SK-N-SH (cell line): ENCODE measurements at regions not wholly inside any gene's neighbourhood (a gene's known extent, or its start where the extent isn't known, plus 50 kb on each side); places are given as distances from the start of the nearest gene placed in this dataset.

Experiments
- CTCF ChIA-PET: fragments of 300-600, 350-600 bp; formaldehyde crosslinking; extraction: SDS; loops from one replicate; lab custom pipeline; 2021; lab: Yijun Ruan, JAX
- POLR2A ChIA-PET: fragments of 350-600 bp; sonication (Branson Sonifier 250); formaldehyde crosslinking; extraction: SDS; loops from one replicate; lab custom pipeline; 2020; ENCODE audit warnings: antibody characterized with exemption, inconsistent platforms; lab: Yijun Ruan, JAX
- DNase-seq: peaks from one replicate; pipeline ENCODE4 v3.0.0; 2012
- H2AFZ ChIP-seq: fragments of 200-600 bp; sonication (generic); 2 replicates; pipeline ENCODE4 v1.8.1; 2016; ENCODE audit warnings: antibody characterized with exemption, mild to moderate bottlenecking, low read depth
- H3F3A ChIP-seq: fragments of 200-600 bp; sonication (generic); replicated peaks from 2 replicates; pipeline ENCODE3; 2016; ENCODE audit warnings: antibody characterized with exemption, mild to moderate bottlenecking; ENCODE audit not compliant: insufficient read depth
- H3K27ac ChIP-seq, 2 experiments: fragments of 200-500 bp in 1 of 2; fragments of 200-600 bp in 1 of 2; sonication (Bioruptor generic) in 1 of 2; sonication (generic), shearing (Covaris generic) in 1 of 2; 2 replicates each; pipeline versions ENCODE4 v1.5.1 to v1.6.1; 2014 to 2016; ENCODE audit warnings: low read depth in 2 of 2, inconsistent platforms in 1 of 2, low read length in 1 of 2, mild to moderate bottlenecking in 1 of 2, mixed read lengths in 1 of 2
- H3K27me3 ChIP-seq: fragments of 200-600 bp; sonication (generic), shearing (Covaris generic); 2 replicates; pipeline ENCODE4 v1.6.1; 2016; ENCODE audit warnings: mixed run types; ENCODE audit not compliant: insufficient read depth
- H3K36me3 ChIP-seq, 2 experiments: fragments of 200-500 bp in 1 of 2; fragments of 200-600 bp in 1 of 2; sonication (Bioruptor generic) in 1 of 2; sonication (generic) in 1 of 2; replicated peaks in 1 of 2; 2 replicates each; pipeline versions ENCODE3 to v1.5.1; 2014 to 2016; ENCODE audit warnings: low read length in 1 of 2, mild to moderate bottlenecking in 1 of 2; ENCODE audit not compliant: insufficient read depth in 2 of 2, control insufficient read depth in 1 of 2
- H3K4me1 ChIP-seq, 2 experiments: fragments of 200-500 bp in 1 of 2; fragments of 200-600 bp in 1 of 2; sonication (Bioruptor generic) in 1 of 2; sonication (generic), shearing (Covaris generic) in 1 of 2; 2 replicates each; pipeline versions ENCODE4 v1.5.1 to v1.6.1; 2014 to 2016; ENCODE audit warnings: low read depth in 1 of 2, low read length in 1 of 2, mixed run types in 1 of 2; ENCODE audit not compliant: insufficient read depth in 2 of 2, control insufficient read depth in 1 of 2
- H3K4me2 ChIP-seq: fragments of 200-600 bp; sonication (generic), shearing (Covaris generic); 2 replicates; pipeline ENCODE4 v1.6.1; 2017; ENCODE audit warnings: mixed run types
- H3K4me3 ChIP-seq, 2 experiments: fragments of 200-500 bp in 1 of 2; fragments of 200-600 bp in 1 of 2; sonication (Bioruptor generic) in 1 of 2; sonication (generic), shearing (Covaris generic) in 1 of 2; 2 replicates each; pipeline versions ENCODE4 v1.5.1 to v1.8.1; 2014 to 2016; ENCODE audit warnings: low read depth in 2 of 2, inconsistent platforms in 1 of 2, low read length in 1 of 2, mild to moderate bottlenecking in 1 of 2, mixed read lengths in 1 of 2, moderate library complexity in 1 of 2
- H3K79me2 ChIP-seq: fragments of 200-600 bp; sonication (generic); 2 replicates; pipeline ENCODE4 v1.8.1; 2017; ENCODE audit warnings: mild to moderate bottlenecking; ENCODE audit not compliant: insufficient read depth
- H3K9ac ChIP-seq: fragments of 200-600 bp; sonication (generic); 2 replicates; pipeline ENCODE4 v1.6.1; 2017; ENCODE audit warnings: mixed run types
- H3K9me2 ChIP-seq: fragments of 200-600 bp; sonication (generic); 2 replicates; pipeline ENCODE4 v1.6.1; 2017; ENCODE audit warnings: mixed run types
- H3K9me3 ChIP-seq: fragments of 200-600 bp; sonication (generic); 2 replicates; pipeline ENCODE4 v1.6.1; 2017; ENCODE audit warnings: mixed run types, mild to moderate bottlenecking, moderate library complexity
- H4K20me1 ChIP-seq: fragments of 200-600 bp; sonication (generic); 2 replicates; pipeline ENCODE4 v1.6.1; 2017; ENCODE audit warnings: mild to moderate bottlenecking, mixed run types; ENCODE audit not compliant: insufficient read depth
- CHD2 ChIP-seq: fragments of 150-350 bp; IDR thresholded peaks from 2 replicates; pipeline ENCODE4 v1.6.1; 2018; ENCODE audit warnings: low read length; ENCODE audit not compliant: partially characterized antibody
- CTCF ChIP-seq: fragments of 200-600 bp; sonication (generic); IDR thresholded peaks from 2 replicates; pipeline ENCODE4 v1.6.1; 2017; ENCODE audit warnings: antibody characterized with exemption, mild to moderate bottlenecking, moderate library complexity
- EP300 ChIP-seq, 2 experiments: IDR thresholded peaks; 2 replicates each; pipeline versions ENCODE4 v1.4.0 to v1.6.1; 2012; ENCODE audit warnings: borderline replicate concordance in 1 of 2, low read depth in 1 of 2, low read length in 1 of 2
- EZH2phosphoT487 ChIP-seq: fragments of 200-600 bp; sonication (generic); IDR thresholded peaks from 2 replicates; pipeline ENCODE4 v1.6.1; 2017; ENCODE audit warnings: low read depth, mixed run types, mild to moderate bottlenecking, antibody characterized with exemption, moderate library complexity, borderline replicate concordance
- FOSL2 ChIP-seq: IDR thresholded peaks from 2 replicates; pipeline ENCODE4 v1.4.0; 2012; ENCODE audit warnings: low read depth, mild to moderate bottlenecking, moderate library complexity, borderline replicate concordance
- FOXJ3 ChIP-seq: sonication (generic); formaldehyde crosslinking; IDR thresholded peaks from 2 replicates; pipeline ENCODE4 v1.5.1; 2020; ENCODE audit warnings: mild to moderate bottlenecking, missing genetic modification reagents
- FOXM1 ChIP-seq: IDR thresholded peaks from 2 replicates; pipeline ENCODE4 v1.4.0; 2012; ENCODE audit warnings: low read depth, mild to moderate bottlenecking
- GATA2 ChIP-seq: sonication (generic); formaldehyde crosslinking; IDR thresholded peaks from 2 replicates; pipeline ENCODE4 v1.5.0; 2020; ENCODE audit warnings: mild to moderate bottlenecking, missing genetic modification reagents
- JUND ChIP-seq: IDR thresholded peaks from 2 replicates; pipeline ENCODE4 v1.4.0; 2012
- NFIC ChIP-seq: IDR thresholded peaks from 2 replicates; pipeline ENCODE4 v1.4.0; 2012; ENCODE audit warnings: borderline replicate concordance
- POLR2AphosphoS5 ChIP-seq: IDR thresholded peaks from 2 replicates; pipeline ENCODE4 v1.6.1; 2012; ENCODE audit warnings: low read depth, low read length
- RCOR1 ChIP-seq: fragments of 150-350 bp; IDR thresholded peaks from 2 replicates; pipeline ENCODE4 v1.6.1; 2017; ENCODE audit warnings: antibody characterized with exemption, low read length
- REST ChIP-seq: IDR thresholded peaks from 2 replicates; pipeline ENCODE4 v1.6.1; 2012; ENCODE audit warnings: mild to moderate bottlenecking, low read depth, low read length, moderate library complexity
- SIN3A ChIP-seq: IDR thresholded peaks from 2 replicates; pipeline ENCODE4 v1.6.1; 2012; ENCODE audit warnings: low read depth, mild to moderate bottlenecking, low read length, moderate library complexity, borderline replicate concordance
- TAF1 ChIP-seq: IDR thresholded peaks from 2 replicates; pipeline ENCODE4 v1.6.1; 2012; ENCODE audit warnings: low read depth, mild to moderate bottlenecking, low read length, moderate library complexity, borderline replicate concordance
- TCF12 ChIP-seq: IDR thresholded peaks from 2 replicates; pipeline ENCODE4 v1.4.0; 2012
- TEAD4 ChIP-seq: IDR thresholded peaks from 2 replicates; pipeline ENCODE4 v1.4.0; 2012; ENCODE audit warnings: mild to moderate bottlenecking, borderline replicate concordance; ENCODE audit not compliant: insufficient read depth
- USF1 ChIP-seq: IDR thresholded peaks from 2 replicates; pipeline ENCODE4 v1.4.0; 2012; ENCODE audit warnings: low read depth, borderline replicate concordance
- YY1 ChIP-seq: IDR thresholded peaks from 2 replicates; pipeline ENCODE4 v1.4.0; 2012; ENCODE audit warnings: low read depth, mild to moderate bottlenecking
- WGBS: methylation state at CpG from one replicate; pipeline ENCODE4 v1.1.6; 2017; ENCODE audit warnings: low lambda C conversion rate; 5-methylcytosine and 5-hydroxymethylcytosine counted together

GRCh38 chr6:93136111-93136510, 283.2 kb downstream of the EPHA7 start:
- no peaks in the 10 kb centered on the region for H3K9me2 ChIP-seq
- H2AFZ ChIP-seq: no peak overlapping the region
- no peak overlapping the region for H3K27ac ChIP-seq
- no peaks in the 10 kb centered on the region for H3K36me3 ChIP-seq
- POLR2A ChIA-PET: no interaction called here
- H3K27me3 ChIP-seq: no peaks in the 10 kb centered on the region
- H3K79me2 ChIP-seq: no peaks in the 10 kb centered on the region
- H3K9ac ChIP-seq: no peak overlapping the region
- no peak for TF ChIP-seq JUND
- TF ChIP-seq FOXM1: no peak
- TF ChIP-seq GATA2 (CRISPR knock-in tag): no peak
- no peak for TF ChIP-seq TAF1
- TF ChIP-seq CHD2: no peak
- no peak for TF ChIP-seq USF1
- TF ChIP-seq FOSL2: no peak
- TF ChIP-seq, all 33 proteins: peak for 0
- H3K4me1 ChIP-seq: no peaks in the 10 kb centered on the region
- no peaks in the 10 kb centered on the region for H3K9me3 ChIP-seq
- WGBS: 18% methylated on average over 2 of the region's 2 CpGs
- H3F3A ChIP-seq: no peaks in the 10 kb centered on the region
- CTCF ChIA-PET: no interaction called here
- H4K20me1 ChIP-seq: no peaks in the 10 kb centered on the region
- no peak overlapping the region for H3K4me3 ChIP-seq
- no peak for DNase-seq
- no peak overlapping the region for H3K4me2 ChIP-seq

GRCh38 chr6:93124006-93124632, 295.2 kb downstream of the EPHA7 start:
- no peak overlapping the region for H3K4me3 ChIP-seq
- no peak overlapping the region for H3K27ac ChIP-seq
- DNase-seq: no peak
- no peaks in the 10 kb centered on the region for H3K4me1 ChIP-seq
- H3K4me2 ChIP-seq: no peak overlapping the region
- ChIA-PET POLR2A (no interaction called here), CTCF (interaction anchor here (0.7 kb wide), 1 partner anchor 19 kb away, joined by 3 read pairs; no protein-coding TSS in a partner anchor)
- WGBS: 47% methylated on average over 2 of the region's 2 CpGs
- H3K9me2 ChIP-seq: no peaks in the 10 kb centered on the region
- no peaks in the 10 kb centered on the region for H3F3A ChIP-seq
- no peaks in the 10 kb centered on the region for H3K36me3 ChIP-seq
- no peaks in the 10 kb centered on the region for H4K20me1 ChIP-seq
- TF ChIP-seq RCOR1 (no peak), FOXJ3 (CRISPR knock-in tag) (no peak), GATA2 (CRISPR knock-in tag) (no peak), YY1 (no peak), TCF12 (no peak), FOSL2 (no peak), POLR2AphosphoS5 (no peak), NFIC (no peak), EZH2phosphoT487 (no peak), TEAD4 (no peak), CHD2 (no peak), EP300 (IDR thresholded peaks at IDR 0.05; ENCODE audit: borderline replicate concordance in 1 of 2, low read depth in 1 of 2, low read length in 1 of 2) (no peak), CTCF (no peak), SIN3A (no peak), TAF1 (no peak), REST (no peak)
- TF ChIP-seq, all 33 proteins: peak for 0
- H3K27me3 ChIP-seq: no peaks in the 10 kb centered on the region
- no peaks in the 10 kb centered on the region for H3K9me3 ChIP-seq
- H3K79me2 ChIP-seq: no peaks in the 10 kb centered on the region
- no peak overlapping the region for H2AFZ ChIP-seq
- H3K9ac ChIP-seq: no peak overlapping the region
